GM21576 (cell line): ENCODE measurements at regions not wholly inside any gene's neighbourhood (a gene's known extent, or its start where the extent isn't known, plus 50 kb on each side); places are given as distances from the start of the nearest gene placed in this dataset.

Experiments
- ATAC-seq: cut with Tn5 transposase; IDR thresholded peaks from one replicate; pipeline ENCODE4 v1.9.1; 2021; ENCODE audit warnings: mild to moderate bottlenecking, moderate library complexity; ENCODE audit not compliant: unreplicated experiment

DNA sequence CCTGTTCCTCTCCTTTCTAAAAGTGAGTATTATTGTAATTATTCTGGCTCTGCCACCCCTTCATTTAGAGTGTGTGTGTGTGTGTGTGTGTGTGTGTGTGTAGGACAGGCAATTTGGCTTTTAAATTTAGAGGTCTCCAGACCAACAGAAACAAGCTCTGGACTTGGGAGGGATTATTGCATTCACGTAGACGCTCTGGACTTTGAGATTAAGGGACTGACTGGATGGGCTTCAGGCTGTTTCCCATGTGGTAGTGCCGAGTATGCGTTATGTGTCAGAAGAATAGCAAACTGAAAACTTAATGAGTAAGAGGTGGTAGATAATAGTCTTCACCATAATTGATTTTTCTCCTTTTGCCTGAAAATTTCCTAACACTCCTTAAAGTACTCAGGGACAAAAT, 281.9 kb downstream of the USP25 start:
- ATAC-seq, result no peak

DNA sequence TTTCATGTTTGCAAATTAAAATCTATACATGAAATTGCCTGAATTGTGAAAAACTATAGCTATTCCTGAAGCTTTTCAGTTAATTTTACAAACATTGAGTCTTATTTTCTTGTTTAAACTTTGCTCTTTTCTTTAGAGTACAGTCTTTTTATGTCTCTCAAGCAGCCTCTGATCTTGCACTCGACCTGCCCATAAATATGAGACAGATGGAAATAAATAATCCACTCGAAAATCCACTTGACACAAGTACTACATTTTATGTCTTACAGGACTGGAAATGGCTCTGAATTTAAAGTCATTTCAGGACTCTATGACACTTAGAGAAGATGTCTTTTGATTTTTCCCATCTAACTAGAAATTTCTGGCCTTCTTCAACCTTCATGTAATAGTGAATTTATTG, 283.8 kb downstream of the USP25 start:
- ATAC-seq, result no peak

DNA sequence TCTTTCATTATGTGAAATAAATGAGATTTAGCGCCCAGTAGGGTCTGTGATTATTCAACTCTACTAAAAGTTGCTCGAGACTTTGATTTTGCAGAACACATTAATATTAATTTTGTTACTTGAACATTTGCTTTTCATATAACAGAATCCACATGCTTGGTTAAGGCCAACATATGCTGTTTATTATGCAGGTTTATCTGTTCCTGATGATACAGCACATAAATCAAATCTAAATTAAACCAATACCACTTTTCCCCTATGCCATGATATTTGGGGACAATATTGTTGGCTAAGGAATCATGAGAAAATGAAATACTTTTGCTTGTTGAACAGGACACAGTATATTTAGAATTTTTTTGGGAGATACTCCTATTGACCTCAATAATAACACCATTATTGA, 291.1 kb downstream of the USP25 start:
- no peak for ATAC-seq

DNA sequence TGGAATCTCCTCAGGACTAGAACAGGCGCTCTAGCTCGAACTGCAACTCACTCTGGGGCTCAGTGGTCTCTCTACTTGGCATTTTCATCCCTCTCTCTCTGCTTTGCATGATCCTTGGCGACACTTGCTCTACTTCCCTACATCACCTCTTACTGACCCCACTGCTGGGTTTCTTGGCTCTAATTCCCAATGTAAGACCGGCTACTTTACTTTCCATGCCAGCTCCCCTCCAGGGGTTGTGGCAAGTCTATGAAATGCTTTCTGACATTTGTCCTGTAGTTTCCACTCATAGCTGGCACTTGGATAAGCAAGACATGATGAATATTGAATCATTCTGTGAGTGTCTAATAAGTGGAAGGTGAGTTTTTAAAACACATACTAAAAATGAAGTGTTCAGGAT, 292.3 kb downstream of the USP25 start:
- no peak for ATAC-seq

DNA sequence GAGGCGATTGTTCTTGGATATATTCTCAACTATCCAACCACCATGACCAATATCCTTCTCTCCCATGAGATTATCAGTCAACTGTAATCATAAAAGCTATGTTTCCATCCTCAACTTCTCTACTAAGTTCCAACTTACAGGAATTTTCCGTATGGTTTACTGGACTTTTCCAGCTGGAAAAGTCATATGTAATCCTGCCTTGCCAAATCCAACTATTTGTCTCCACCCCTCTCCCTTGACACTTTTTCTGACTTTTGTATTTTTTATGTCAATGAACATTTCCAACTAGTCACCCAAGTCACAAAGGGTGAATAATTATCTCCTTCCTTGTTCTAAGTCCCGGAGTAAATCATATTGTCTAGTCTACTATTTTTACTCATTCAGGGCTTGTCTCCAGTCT, 293.1 kb downstream of the USP25 start:
- no peak for ATAC-seq

DNA sequence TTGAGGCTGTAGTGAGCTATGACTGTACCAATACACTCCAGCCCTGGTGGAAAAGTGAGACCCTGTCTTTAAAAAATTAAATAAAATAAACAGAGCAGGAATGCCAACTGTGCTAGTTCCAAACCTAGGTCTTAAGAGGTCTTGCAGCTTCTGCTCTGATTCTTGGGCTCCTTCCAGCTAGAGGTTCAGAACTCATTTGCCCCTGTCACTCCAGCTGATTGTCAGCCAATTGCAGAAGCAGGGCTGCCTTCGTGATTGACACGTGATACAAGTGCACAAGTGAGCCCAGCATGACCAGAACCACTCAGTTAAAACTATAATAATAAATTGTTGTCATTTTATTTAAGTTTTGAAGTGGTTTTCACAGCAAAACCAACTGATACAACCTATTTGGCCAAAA, 298.4 kb downstream of the USP25 start:
- no peak for ATAC-seq

DNA sequence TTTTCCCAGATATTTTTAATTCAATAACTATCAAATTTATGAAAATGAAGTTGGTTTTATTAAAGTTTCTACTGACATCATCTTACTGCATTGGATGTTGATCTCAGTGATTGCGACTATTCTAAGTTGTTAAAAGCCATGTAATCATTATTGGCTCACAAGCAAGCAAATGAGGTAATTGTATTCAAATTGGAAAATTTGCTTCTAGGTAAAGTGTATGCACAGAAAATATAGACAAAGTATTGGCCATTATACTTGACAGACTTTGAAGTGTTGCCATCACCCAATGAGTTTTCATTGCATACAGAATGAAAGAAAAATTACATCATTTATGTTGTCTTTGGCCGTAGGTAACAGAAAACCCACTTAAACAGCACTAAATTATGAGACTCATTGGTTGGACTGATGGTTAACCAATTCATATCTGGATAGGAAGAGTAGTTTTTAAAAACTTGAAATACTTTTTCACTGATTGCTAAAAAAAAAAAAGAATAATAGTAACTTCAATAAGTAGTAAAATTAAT, 299.2 kb downstream of the USP25 start:
- ATAC-seq, result no peak

DNA sequence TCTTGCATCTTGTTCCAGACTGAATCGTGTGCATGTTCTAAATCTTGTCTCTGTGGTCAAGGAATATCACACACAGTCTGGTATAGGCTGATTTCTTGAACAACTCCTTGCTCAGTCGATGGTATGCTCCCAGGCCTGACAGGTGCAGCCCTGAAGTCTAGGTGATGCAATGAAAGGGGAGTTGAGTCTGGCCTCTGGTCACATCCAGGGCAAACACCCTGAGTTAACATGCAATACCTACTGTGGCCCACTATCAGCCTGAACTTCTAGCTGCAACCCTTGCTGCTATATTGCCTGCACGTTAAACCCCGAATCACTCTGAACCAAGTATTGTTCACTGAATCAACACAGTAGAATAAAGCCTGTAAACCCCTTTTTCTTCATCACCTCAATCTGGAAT, 303.4 kb downstream of the USP25 start:
- ATAC-seq, result no peak

DNA sequence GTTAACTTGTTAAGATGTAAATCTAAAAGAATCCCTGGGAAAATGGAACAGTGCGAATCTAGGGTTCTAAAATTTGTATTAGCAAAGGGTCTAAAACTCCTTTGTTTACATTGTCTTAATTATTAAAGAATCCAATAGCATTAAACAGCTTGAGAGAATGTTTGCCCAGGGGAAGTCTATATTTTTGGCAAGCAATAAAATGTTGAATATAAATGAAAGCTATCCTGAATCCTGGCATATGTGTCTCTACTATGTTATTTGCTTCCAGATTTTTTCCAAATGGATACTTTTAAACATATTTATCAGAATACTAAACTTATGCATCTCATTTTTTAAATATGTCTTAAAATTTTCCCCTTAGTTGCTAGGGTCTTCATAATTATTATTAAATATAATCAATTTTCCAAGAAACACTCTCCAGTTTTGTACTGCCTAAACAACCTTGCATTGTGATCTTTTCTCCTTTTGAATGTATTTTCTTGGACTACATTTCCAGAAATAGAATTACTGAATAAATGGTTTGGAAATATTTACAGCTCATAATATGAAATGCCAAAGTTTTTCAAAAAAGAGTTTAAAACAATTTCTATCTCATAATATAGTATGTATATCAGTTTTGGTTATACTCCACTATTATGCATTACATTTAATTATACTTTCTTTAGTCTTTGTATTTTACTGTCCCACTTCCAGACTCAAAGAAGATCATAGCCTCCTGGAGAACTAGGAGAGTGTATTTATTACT, 304.8 kb downstream of the USP25 start:
- no peak for ATAC-seq

DNA sequence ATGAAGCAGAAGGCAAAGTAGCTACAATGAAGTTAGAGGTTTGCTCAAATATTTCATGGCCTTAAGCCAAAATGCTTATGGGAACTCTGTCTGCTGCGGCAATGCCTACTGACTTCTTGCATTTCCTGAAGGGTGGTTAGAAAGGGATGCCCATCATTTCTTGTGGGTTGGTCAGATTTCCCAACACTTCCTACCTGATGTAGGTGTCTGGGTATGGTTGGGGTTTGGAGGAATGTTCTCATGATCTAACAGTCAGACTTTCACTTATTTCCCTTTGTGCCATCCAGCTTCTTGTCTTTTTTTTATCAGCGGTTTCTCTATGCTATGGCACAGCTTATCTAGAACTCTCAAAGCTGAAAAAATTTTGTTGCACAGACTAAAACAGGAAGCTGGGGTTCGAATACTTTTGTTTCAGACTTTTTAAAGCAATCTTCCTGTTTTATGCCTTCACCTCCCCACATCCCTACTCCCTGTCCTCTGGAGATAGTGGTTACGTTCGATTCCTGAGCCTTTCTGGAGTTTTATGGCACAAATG, 307.7 kb downstream of the USP25 start:
- ATAC-seq, result no peak

DNA sequence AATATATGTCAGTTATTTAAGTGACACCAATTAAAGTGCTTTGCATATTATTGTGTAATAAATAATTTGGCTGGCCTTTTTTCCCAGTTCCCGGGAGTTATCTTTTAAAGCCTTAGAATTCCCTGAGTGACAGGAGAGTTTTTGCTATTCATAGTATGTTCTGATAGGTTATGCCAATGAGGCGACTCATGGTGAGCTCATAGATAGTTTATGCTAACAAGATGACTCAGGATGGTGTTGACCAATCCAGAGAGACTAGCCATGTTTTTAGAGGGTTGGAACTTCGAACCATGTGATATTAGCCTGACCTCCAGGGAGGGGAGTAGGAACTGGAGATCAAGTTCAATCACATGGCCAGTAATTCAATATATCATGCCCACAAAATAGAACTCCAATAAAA, 310.8 kb downstream of the USP25 start:
- no peak for ATAC-seq

DNA sequence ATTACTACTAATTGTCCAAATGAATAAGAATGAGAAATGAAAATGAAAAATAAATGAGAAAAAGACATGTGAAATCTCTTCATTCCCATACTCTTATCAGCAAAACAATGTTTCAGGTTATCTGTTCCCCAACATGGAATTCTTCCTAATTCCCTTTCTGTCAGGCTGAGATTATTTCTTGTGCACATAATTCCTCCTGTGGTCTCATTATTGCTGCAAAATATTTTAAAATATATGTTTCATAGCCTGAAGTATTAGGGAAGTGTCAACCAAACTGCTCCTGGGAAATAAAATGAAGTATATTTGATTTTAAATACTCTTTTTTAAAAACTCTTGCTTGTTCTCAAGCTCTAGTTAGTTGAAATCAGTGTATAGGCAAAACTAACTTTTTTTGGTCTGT, 314.9 kb downstream of the USP25 start:
- ATAC-seq, result no peak

DNA sequence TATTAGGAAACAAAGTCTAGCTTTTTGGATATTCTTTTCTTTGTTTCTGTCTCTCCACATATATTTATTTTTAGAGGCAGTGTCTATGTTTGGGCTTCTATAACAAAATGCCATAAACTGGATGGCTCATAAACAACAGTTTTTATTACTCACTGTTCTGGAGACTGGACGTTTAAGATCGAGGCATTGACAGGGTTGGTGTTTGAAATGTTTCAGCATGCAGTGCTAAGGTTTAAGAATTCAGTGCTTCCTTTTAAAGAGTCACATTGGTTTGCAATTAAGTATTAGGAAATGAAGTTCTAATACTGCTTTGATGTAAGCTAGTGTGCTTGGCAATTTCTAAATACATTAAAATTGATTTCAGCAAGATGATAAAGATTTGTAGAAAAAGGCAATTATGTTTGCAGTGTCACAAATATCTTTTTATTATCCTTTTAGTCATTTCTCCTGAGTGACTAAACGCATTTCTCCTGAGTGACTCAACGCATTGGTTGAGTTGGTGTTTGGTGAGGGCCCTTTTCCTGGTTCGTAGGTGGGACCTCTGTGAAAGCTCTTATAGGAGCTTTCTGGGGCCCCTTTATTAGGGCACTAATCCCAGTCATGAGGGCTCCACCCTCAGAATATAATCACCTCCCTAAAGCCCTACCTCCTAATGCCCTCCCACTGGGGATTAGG, 317.0 kb downstream of the USP25 start:
- no peak for ATAC-seq

DNA sequence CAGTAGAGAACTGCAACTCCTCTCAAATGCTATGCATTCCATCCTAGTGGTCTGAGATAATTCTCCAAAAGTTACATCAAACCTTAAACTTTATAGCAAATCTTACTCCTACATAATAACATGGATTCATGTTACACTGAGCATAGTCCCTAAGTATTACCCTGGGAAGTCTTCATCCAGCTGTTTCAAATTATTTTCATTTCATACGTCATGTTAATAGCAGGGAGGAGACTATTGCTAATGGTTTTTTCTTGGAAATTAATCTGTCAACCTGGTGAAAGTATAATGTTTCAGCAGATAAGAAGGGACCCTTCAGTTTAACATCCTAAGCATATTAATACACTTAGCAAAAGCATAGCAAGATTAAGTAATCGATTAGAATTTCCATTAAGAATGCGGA, 318.1 kb downstream of the USP25 start:
- ATAC-seq, result no peak

DNA sequence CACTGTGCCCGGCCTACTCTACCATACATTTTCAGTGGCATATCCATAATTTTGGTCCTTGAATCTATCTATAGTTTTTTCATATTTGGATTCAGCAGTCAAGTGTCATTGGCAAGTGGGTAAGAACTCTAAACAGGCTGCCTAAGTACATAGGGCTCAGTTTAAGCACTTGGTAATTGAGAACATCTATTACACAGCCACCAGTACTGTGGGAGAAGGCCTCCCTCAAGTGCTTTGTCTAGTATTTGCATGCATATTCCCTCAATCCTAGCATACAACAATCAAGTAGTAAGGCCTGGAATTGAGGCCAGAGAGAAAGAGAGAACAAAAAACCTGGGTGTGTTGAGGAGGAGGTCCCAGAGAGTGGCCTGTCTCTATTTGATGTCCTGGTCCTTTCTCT, 325.2 kb downstream of the USP25 start:
- no peak for ATAC-seq

DNA sequence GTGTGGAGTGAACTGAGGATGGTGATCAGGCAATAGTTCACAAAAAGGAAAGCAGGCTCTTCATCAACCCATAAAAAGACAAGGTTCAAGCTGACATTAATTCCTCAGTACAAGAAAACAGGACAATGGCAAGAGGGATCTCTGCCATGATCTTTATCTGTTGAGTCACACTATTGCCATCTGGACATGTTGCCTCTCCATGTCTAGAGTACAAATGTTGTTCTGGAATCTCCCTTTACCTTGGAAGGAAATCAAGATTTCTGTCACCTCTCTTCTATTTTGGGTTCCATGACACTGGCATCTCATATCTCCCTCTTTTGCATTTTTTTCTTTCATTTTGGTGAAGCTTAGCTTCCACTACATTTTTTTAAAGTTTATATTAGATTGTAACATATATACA, 329.1 kb downstream of the USP25 start:
- ATAC-seq, result no peak

DNA sequence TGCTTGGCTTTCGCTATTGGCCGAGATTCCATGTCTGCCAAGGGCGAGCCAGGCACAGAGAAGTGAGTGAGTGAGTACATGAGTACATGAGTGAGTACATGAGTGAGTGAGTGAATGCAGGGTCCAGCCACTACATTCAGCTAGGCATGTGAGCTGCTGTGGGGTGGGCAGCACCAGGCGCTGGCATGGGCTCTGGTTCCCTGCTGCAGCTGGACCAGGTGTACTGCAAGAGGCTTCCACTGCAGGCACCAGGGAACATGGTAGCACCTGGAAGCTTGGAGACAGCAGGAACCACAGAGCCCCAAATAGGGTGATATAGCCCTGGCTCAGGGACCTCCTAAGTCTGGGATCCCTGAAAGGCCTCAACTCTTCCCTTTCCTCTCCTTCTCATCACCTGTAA, 330.2 kb downstream of the USP25 start:
- no peak for ATAC-seq

DNA sequence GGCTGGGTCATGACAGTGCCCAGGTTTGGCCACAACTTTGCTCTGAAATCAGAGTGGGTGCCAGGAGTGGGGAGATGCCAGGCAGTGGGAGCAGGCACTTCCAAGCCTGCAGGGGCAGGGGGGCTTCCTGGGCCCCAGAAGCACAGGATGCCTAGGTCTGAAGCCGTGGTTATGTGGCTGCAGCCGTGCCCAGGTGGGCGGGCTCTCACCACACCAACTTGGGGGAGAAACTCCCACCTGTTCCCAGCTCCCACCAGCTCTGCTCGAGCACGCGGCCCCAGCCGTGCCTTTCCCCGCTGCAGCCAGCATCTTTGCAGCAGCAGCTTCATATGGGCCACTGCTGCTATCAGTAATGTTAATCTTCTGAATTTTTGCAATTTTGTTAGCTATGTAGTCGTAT, 331.4 kb downstream of the USP25 start:
- no peak for ATAC-seq

DNA sequence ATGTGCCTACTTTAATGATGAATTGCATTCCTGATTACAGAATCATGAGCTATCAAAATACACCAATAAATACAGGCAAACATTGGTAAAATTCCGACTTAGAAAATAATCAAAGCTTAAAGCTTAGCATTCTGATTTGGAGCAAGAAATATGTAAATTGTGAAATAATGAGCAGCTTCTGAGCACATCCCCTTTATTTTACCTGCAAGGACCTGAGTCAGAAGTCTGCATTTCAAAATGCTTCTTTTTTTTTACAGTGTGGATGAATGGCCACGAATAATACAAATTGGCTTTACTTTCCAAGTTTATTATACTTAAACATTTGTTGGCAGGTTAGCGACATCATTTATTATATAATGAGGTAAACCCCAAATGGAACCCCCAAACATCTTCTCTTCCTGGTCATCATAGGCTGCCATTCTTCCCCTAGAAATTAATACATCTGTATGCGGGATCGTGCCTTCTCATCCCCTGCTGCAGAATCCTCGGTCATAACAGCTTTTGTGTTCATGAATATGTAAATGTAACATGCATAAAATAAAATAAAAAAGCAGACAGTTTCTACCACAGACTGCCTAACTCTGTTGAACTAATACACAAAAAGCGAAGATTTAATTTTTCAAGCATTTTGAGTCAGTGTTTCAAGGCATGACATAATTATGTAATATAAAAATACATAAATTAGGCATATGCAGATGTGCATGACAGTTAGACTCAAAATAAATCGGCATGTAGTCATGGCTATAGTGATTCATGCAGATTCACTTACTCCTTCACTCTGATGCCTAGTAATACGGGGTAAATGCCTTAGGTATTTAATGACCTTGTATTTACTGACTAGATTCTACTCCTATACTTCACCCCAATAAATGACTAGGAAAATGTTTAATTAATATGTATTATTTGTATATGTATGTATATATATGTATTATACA, 339.7 kb downstream of the USP25 start:
- ATAC-seq, result no peak

DNA sequence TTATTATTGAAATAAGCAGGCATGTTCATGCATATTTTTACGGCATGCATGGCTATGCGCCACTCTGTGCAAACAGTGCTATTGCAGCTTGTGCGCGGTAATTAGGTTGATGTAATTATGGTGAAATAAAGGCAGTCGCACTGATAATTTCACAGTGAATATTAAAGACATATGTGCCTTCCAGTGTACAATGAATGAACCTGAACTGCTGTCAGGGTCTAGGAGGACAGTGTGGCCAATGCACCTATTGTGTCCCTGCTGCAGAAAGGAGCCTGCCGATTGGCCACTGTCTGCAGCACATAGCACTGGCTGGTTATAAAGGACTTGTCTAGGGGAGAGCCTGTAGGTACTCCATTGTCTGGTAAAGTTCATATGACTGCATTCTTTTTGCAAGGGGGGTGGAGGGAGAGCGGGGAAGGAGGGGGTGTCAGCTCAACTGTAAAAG, 340.4 kb downstream of the USP25 start:
- ATAC-seq, result no peak

DNA sequence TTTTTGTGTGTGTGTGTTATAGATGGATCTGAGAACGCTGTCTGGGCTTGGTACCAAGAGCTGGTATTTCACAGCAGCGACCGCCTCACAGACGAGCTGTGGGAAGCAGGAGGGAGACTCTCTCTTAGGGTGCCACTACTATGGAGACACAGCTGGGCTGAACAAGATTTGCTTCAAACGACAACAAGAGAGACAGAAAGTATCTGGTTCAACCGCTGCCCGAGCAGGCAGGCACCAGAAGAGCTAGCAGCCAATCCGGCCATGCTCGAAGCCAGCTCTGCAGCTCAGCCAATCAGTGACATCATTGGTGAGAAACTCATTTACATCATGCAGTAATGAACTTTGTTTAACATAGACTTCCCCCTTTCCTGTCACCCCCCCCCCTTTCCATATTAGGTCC, 341.3 kb downstream of the USP25 start:
- ATAC-seq, result no peak
